HL-60 (cell line): ENCODE measurements at regions not wholly inside any gene's neighbourhood (a gene's known extent, or its start where the extent isn't known, plus 50 kb on each side); places are given as distances from the start of the nearest gene placed in this dataset.

ENCODE experiments used
- DNase-seq, 2 experiments: peaks; one replicate each; pipeline ENCODE4 v3.0.0-alpha.2; 2010 to 2020; ENCODE audit warnings: low read depth in 1 of 2, low spot score in 1 of 2
- H3K27ac ChIP-seq: fragments of 250-450 bp; sonication (Bioruptor Pico); replicated peaks from 2 replicates; pipeline ENCODE4 v1.5.1; 2020; ENCODE audit warnings: mild to moderate bottlenecking, moderate library complexity
- H3K27me3 ChIP-seq: fragments of 250-450 bp; sonication (Bioruptor Pico); 2 replicates; pipeline ENCODE4 v1.5.1; 2021; ENCODE audit warnings: mild to moderate bottlenecking, moderate library complexity; ENCODE audit not compliant: insufficient read depth, poor library complexity, severe bottlenecking
- H3K4me3 ChIP-seq: replicated peaks from 2 replicates; pipeline ENCODE4 v1.5.1; 2011; ENCODE audit warnings: mild to moderate bottlenecking, control low read depth, low read length; ENCODE audit not compliant: insufficient read depth
- CTCF ChIP-seq: IDR thresholded peaks from one replicate; pipeline ENCODE4 v1.5.1; 2011; ENCODE audit warnings: low read length, control low read depth, inconsistent platforms; ENCODE audit not compliant: insufficient read depth
- GABPA ChIP-seq: IDR thresholded peaks from 2 replicates; pipeline ENCODE4 v1.6.1; 2012; ENCODE audit warnings: low read depth
- POLR2AphosphoS5 ChIP-seq: IDR thresholded peaks from 2 replicates; pipeline ENCODE4 v1.6.1; 2012; ENCODE audit warnings: low read depth
- REST ChIP-seq: IDR thresholded peaks from 2 replicates; pipeline ENCODE4 v1.6.1; 2012; ENCODE audit warnings: low read depth; ENCODE audit not compliant: insufficient replicate concordance
- SPI1 ChIP-seq: IDR thresholded peaks from 2 replicates; pipeline ENCODE4 v1.6.1; 2012; ENCODE audit warnings: low read depth, mild to moderate bottlenecking, borderline replicate concordance

- H3K27me3 ChIP-seq = no peaks in the 10 kb centered on the region
- no peak overlapping the region for H3K27ac ChIP-seq
- TF ChIP-seq SPI1 = no peak
- no peak for DNase-seq
- no peak overlapping the region for H3K4me3 ChIP-seq
Measured at GRCh38 chr6:56400273-56400672, 152.9 kb upstream of the COL21A1 start.

- no peak for DNase-seq
- Histone ChIP-seq H3K27ac (no peak overlapping the region), H3K4me3 (no peak overlapping the region), H3K27me3 (no peaks in the 10 kb centered on the region)
- TF ChIP-seq POLR2AphosphoS5 (no peak), GABPA (no peak), SPI1 (no peak)
Measured at GRCh38 chr6:56399672-56400263, 152.4 kb upstream of the COL21A1 start.

- Histone ChIP-seq H3K27ac (no peak overlapping the region), H3K27me3 (no peaks in the 10 kb centered on the region), H3K4me3 (no peak overlapping the region)
- TF ChIP-seq REST = no peak
- no peak for TF ChIP-seq CTCF
- no peak for TF ChIP-seq GABPA
- TF ChIP-seq SPI1 = no peak
- no peak for TF ChIP-seq POLR2AphosphoS5
- no peak for DNase-seq
Measured at GRCh38 chr6:56399250-56399671, 151.9 kb upstream of the COL21A1 start.

GRCh38 chr6:56396435-56396834 lies 149.1 kb upstream of the COL21A1 start:
- Histone ChIP-seq H3K27me3 (no peaks in the 10 kb centered on the region), H3K27ac (no peak overlapping the region), H3K4me3 (no peak overlapping the region)
- no peak for DNase-seq
- TF ChIP-seq SPI1 (no peak), GABPA (no peak), CTCF (no peak)

GRCh38 chr6:56393615-56394612 lies 146.5 kb upstream of the COL21A1 start:
- H3K27ac ChIP-seq = no peak overlapping the region
- H3K27me3 ChIP-seq = no peaks in the 10 kb centered on the region
- TF ChIP-seq POLR2AphosphoS5 = no peak
- no peak for DNase-seq
- H3K4me3 ChIP-seq = no peak overlapping the region

- TF ChIP-seq POLR2AphosphoS5 = no peak
- no peak for TF ChIP-seq REST
- no peak for TF ChIP-seq GABPA
- no peak for TF ChIP-seq SPI1
- TF ChIP-seq CTCF = no peak
- H3K27me3 ChIP-seq = no peaks in the 10 kb centered on the region
- H3K4me3 ChIP-seq = no peak overlapping the region
- DNase-seq = no peak
- H3K27ac ChIP-seq = no peak overlapping the region
Measured at GRCh38 chr6:56388415-56388755, 141.0 kb upstream of the COL21A1 start.
